Neural crest cell (in vitro differentiated cells): ENCODE measurements at regions not wholly inside any gene's neighbourhood (a gene's known extent, or its start where the extent isn't known, plus 50 kb on each side); places are given as distances from the start of the nearest gene placed in this dataset.

Experiments used
- DNase-seq: peaks from one replicate; pipeline ENCODE4 v3.0.0; 2021; ENCODE audit warnings: low read depth, mixed read lengths, low spot score
- H3K27ac Mint-ChIP-seq: one replicate; pipeline ENCODE4 v1.8.0; 2021; ENCODE audit warnings: mild to moderate bottlenecking, mixed read lengths; ENCODE audit not compliant: unreplicated experiment
- H3K27me3 Mint-ChIP-seq: 2 replicates; pipeline ENCODE4 v1.8.0; 2021; ENCODE audit warnings: low read depth, mild to moderate bottlenecking, mixed read lengths
- H3K36me3 Mint-ChIP-seq: 2 replicates; pipeline ENCODE4 v1.8.0; 2021; ENCODE audit warnings: low read depth, mild to moderate bottlenecking, mixed read lengths
- H3K4me1 Mint-ChIP-seq: 2 replicates; pipeline ENCODE4 v1.8.0; 2021; ENCODE audit warnings: mixed read lengths
- H3K4me3 Mint-ChIP-seq: one replicate; pipeline ENCODE4 v1.8.0; 2021; ENCODE audit warnings: mild to moderate bottlenecking, mixed read lengths
- H3K9me3 Mint-ChIP-seq: 2 replicates; pipeline ENCODE4 v1.8.0; 2021; ENCODE audit warnings: mixed read lengths
- CTCF ChIP-seq: fragments of 200-600 bp; sonication (generic); conservative IDR thresholded peaks from 2 replicates; pipeline ENCODE4 v1.5.0; 2021; ENCODE audit warnings: antibody characterized with exemption, mild to moderate bottlenecking

GRCh38 chr9:90245661-90246060, 397.0 kb downstream of the DIRAS2 start:
- H3K27me3 Mint-ChIP-seq, result no peaks in the 10 kb centered on the region
- H3K27ac Mint-ChIP-seq, result no peak overlapping the region
- no peak for TF ChIP-seq CTCF
- H3K4me1 Mint-ChIP-seq, result no peaks in the 10 kb centered on the region
- H3K4me3 Mint-ChIP-seq, result no peak overlapping the region
- no peaks in the 10 kb centered on the region for H3K36me3 Mint-ChIP-seq
- H3K9me3 Mint-ChIP-seq, result no peaks in the 10 kb centered on the region
- no peak for DNase-seq

GRCh38 chr9:90249094-90249493, 393.5 kb downstream of the DIRAS2 start:
- H3K4me3 Mint-ChIP-seq, result no peak overlapping the region
- H3K4me1 Mint-ChIP-seq, result no peaks in the 10 kb centered on the region
- no peaks in the 10 kb centered on the region for H3K36me3 Mint-ChIP-seq
- TF ChIP-seq CTCF, result no peak
- H3K27ac Mint-ChIP-seq, result no peak overlapping the region
- no peaks in the 10 kb centered on the region for H3K27me3 Mint-ChIP-seq
- DNase-seq, result no peak
- H3K9me3 Mint-ChIP-seq, result peaks cover 9% of the 10 kb centered on the region

GRCh38 chr9:90251316-90251715, 391.3 kb downstream of the DIRAS2 start:
- DNase-seq, result no peak
- no peak for TF ChIP-seq CTCF
- H3K27ac Mint-ChIP-seq, result no peak overlapping the region
- no peaks in the 10 kb centered on the region for H3K4me1 Mint-ChIP-seq
- H3K4me3 Mint-ChIP-seq, result no peak overlapping the region
- H3K27me3 Mint-ChIP-seq, result no peaks in the 10 kb centered on the region
- peaks cover 9% of the 10 kb centered on the region for H3K9me3 Mint-ChIP-seq
- H3K36me3 Mint-ChIP-seq, result no peaks in the 10 kb centered on the region

- no peaks in the 10 kb centered on the region for H3K27me3 Mint-ChIP-seq
- H3K27ac Mint-ChIP-seq, result no peak overlapping the region
- no peak for DNase-seq
- no peaks in the 10 kb centered on the region for H3K4me1 Mint-ChIP-seq
- H3K36me3 Mint-ChIP-seq, result peaks cover 5% of the 10 kb centered on the region
- TF ChIP-seq CTCF, result no peak
- H3K9me3 Mint-ChIP-seq, result peaks cover 10% of the 10 kb centered on the region
- no peak overlapping the region for H3K4me3 Mint-ChIP-seq
Measured at GRCh38 chr9:90256345-90256744, 386.3 kb downstream of the DIRAS2 start.

- Mint-ChIP-seq H3K4me3 (no peak overlapping the region), H3K9me3 (peaks cover 2% of the 10 kb centered on the region), H3K27ac (no peak overlapping the region), H3K27me3 (no peaks in the 10 kb centered on the region), H3K4me1 (no peaks in the 10 kb centered on the region), H3K36me3 (peaks cover 5% of the 10 kb centered on the region)
- no peak for TF ChIP-seq CTCF
- no peak for DNase-seq
Measured at GRCh38 chr9:90259311-90260246, 383.0 kb downstream of the DIRAS2 start.
